Naive thymus-derived CD4-positive, alpha-beta T cell (primary cell): ENCODE measurements at regions not wholly inside any gene's neighbourhood (a gene's known extent, or its start where the extent isn't known, plus 50 kb on each side); places are given as distances from the start of the nearest gene placed in this dataset.

Experiments
- ATAC-seq: fragments of 150-1000 bp; cut with Tn5 transposase; 2 replicates; pipeline ENCODE4 v1.10.0; 2021; ENCODE audit warnings: mild to moderate bottlenecking, moderate library complexity
- CTCF ChIA-PET: fragments of 350-600 bp; sonication (Branson Sonifier 250); formaldehyde crosslinking; loops from one replicate; lab custom pipeline; 2021; ENCODE audit warnings: antibody characterized with exemption; lab: Charles Lee
- POLR2A ChIA-PET: fragments of 350-600 bp; sonication (Branson Sonifier 250); formaldehyde crosslinking; loops from one replicate; lab custom pipeline; 2021; ENCODE audit warnings: antibody characterized with exemption, inconsistent platforms; lab: Charles Lee
- DNase-seq, 9 donors: peaks; one replicate each; pipeline versions ENCODE4 v3.0.0 to v3.0.0-alpha.2; 2020 to 2022; ENCODE audit warnings: mixed read lengths in 1 of 9
- H3K27ac ChIP-seq: one replicate; pipeline ENCODE4 v1.7.0; 2013; ENCODE audit warnings: mild to moderate bottlenecking, low read depth, low read length, moderate library complexity
- H3K27me3 ChIP-seq, 2 donors: one replicate each; pipeline ENCODE4 v1.7.0; 2013; ENCODE audit warnings: low read length in 2 of 2, mild to moderate bottlenecking in 2 of 2, moderate library complexity in 2 of 2; ENCODE audit not compliant: control insufficient read depth in 2 of 2, insufficient read depth in 2 of 2
- H3K36me3 ChIP-seq, 3 experiments: 1 replicate in 2 of 3; 2 replicates in 1 of 3; pipeline ENCODE4 v1.7.0; 2013; ENCODE audit warnings: low read length in 3 of 3, mild to moderate bottlenecking in 3 of 3, moderate library complexity in 1 of 3; ENCODE audit not compliant: insufficient read depth in 3 of 3, control insufficient read depth in 2 of 3
- H3K4me1 ChIP-seq, 2 donors: one replicate each; pipeline ENCODE4 v1.7.0; 2013; ENCODE audit warnings: low read length in 2 of 2, mild to moderate bottlenecking in 2 of 2, moderate library complexity in 1 of 2; ENCODE audit not compliant: control insufficient read depth in 2 of 2, insufficient read depth in 2 of 2
- H3K4me3 ChIP-seq: 2 replicates; pipeline ENCODE4 v1.7.0; 2013; ENCODE audit warnings: mild to moderate bottlenecking, low read length
- H3K9me3 ChIP-seq, 3 experiments: 1 replicate in 2 of 3; 2 replicates in 1 of 3; pipeline ENCODE4 v1.7.0; 2013; ENCODE audit warnings: low read length in 3 of 3; ENCODE audit not compliant: control insufficient read depth in 2 of 3
- H3K27ac Mint-ChIP-seq, 9 donors: one replicate each; pipeline ENCODE4 v1.8.0; 2020 to 2022; ENCODE audit warnings: mixed read lengths in 9 of 9, mild to moderate bottlenecking in 8 of 9, moderate library complexity in 5 of 9, inconsistent platforms in 2 of 9
- H3K27me3 Mint-ChIP-seq, 5 donors: one replicate each; pipeline ENCODE4 v1.8.0; 2021 to 2022; ENCODE audit warnings: mixed read lengths in 5 of 5, mild to moderate bottlenecking in 1 of 5
- H3K36me3 Mint-ChIP-seq, 5 donors: one replicate each; pipeline ENCODE4 v1.8.0; 2020 to 2022; ENCODE audit warnings: mixed read lengths in 5 of 5, mild to moderate bottlenecking in 3 of 5, inconsistent platforms in 1 of 5
- H3K4me1 Mint-ChIP-seq, 7 donors: one replicate each; pipeline ENCODE4 v1.8.0; 2020 to 2022; ENCODE audit warnings: mixed read lengths in 7 of 7, mild to moderate bottlenecking in 3 of 7, inconsistent platforms in 1 of 7
- H3K4me3 Mint-ChIP-seq, 10 donors: one replicate each; pipeline ENCODE4 v1.8.0; 2020 to 2022; ENCODE audit warnings: mild to moderate bottlenecking in 10 of 10, mixed read lengths in 10 of 10, moderate library complexity in 6 of 10, inconsistent platforms in 2 of 10
- H3K9me3 Mint-ChIP-seq, 11 donors: one replicate each; pipeline ENCODE4 v1.8.0; 2020 to 2022; ENCODE audit warnings: mixed read lengths in 11 of 11, mild to moderate bottlenecking in 4 of 11, inconsistent platforms in 1 of 11, moderate library complexity in 1 of 11
- intact Hi-C, 2 donors: fragments of 100-400 bp; cut with micrococcal nuclease; formaldehyde crosslinking; loops; one replicate each; pipeline ENCODE4 v1.15.1; 2023

DNA sequence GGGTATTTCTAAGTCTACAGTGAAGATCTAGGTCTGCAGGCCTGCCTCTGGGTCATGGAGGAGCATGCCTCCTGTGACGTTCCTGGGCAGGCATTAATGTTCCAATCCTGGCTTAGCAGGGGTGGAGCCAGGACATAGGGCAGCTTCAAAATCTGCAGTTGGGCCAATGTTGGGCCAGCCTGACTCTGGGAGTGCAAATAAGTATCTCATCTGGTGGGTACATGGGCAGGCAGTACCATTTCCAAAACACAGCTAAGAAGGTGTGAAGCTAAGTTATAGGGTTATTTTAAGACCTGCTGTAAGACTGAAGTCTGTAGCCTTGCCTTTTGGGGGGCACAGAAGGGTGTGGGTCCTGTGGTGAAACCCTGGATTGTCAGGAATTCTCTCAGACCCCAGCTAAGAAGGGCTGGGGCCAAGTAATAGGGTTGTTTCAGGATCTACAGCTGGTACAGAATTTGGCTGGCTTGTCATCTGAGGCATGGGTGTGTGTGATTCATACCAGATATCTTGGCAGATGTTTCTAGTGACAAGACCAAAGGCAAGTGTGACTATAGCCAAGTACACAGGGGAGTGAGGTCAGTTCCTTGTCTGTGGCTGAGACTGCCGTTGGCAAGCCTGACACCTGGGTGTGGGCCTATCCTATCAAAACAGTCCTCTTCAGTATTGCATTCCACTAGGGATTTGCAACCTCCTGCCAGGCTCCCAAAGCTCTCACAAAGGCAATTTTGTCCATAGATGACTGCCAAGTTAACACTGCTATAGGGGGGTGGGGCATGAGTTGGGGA, 468.7 kb upstream of the B3GALT2 start:
- Histone ChIP-seq H3K4me3 (no peak overlapping the region), H3K4me1 (no peaks in the 10 kb centered on the region), H3K36me3 (no peaks in the 10 kb centered on the region), H3K9me3 (peaks cover 0 to 8% (median 0%) of the 10 kb centered on the region in 3 experiments), H3K27ac (no peak overlapping the region), H3K27me3 (no peaks in the 10 kb centered on the region)
- no peak overlapping the region for H3K4me3 Mint-ChIP-seq
- DNase-seq (no peak), ATAC-seq (no peak)
- H3K36me3 Mint-ChIP-seq: peaks cover 9 to 22% (median 13%) of the 10 kb centered on the region in 5 donors
- H3K27ac Mint-ChIP-seq: no peak overlapping the region
- no peaks in the 10 kb centered on the region for H3K27me3 Mint-ChIP-seq
- POLR2A ChIA-PET: interaction anchor here (0.5 to 1.0 kb wide), 2 partner anchors 27 to 176 kb away, joined by 3 read pairs; no protein-coding TSS in a partner anchor
- peaks cover 0 to 9% (median 0%) of the 10 kb centered on the region in 7 donors for H3K4me1 Mint-ChIP-seq
- H3K9me3 Mint-ChIP-seq: peaks cover 5 to 29% (median 20%) of the 10 kb centered on the region in 11 donors
- intact Hi-C loops: no loop called here
- CTCF ChIA-PET: no interaction called here

DNA sequence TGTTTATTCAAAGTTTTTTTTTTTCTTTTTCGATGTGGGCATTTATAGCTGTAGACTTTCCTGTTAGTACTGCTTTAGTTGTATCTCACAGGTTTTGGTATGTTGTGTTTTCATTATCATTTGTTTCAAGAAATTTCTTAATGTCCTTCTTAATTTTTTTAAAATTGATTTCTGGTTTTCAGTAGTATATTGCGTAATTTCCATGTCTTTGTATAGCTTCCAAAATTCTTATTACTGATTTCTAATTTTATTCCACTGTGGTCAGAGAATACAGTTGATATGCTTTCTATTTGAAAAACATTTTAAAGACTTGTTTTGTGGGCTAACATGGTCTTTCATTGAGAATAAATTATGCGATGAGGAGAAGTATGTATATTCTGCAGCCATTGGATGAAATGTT, 463.2 kb upstream of the B3GALT2 start:
- H3K27me3 Mint-ChIP-seq: no peaks in the 10 kb centered on the region
- peaks cover 0 to 6% (median 0%) of the 10 kb centered on the region in 7 donors for H3K4me1 Mint-ChIP-seq
- ATAC-seq: no peak
- H3K4me3 Mint-ChIP-seq: no peak overlapping the region
- H3K9me3 Mint-ChIP-seq: peaks cover 5 to 39% (median 18%) of the 10 kb centered on the region in 11 donors
- no peak overlapping the region for H3K27ac Mint-ChIP-seq
- CTCF ChIA-PET: no interaction called here
- Histone ChIP-seq H3K9me3 (peaks cover 0 to 3% (median 0%) of the 10 kb centered on the region in 3 experiments), H3K4me1 (no peaks in the 10 kb centered on the region), H3K4me3 (no peak overlapping the region), H3K27ac (no peak overlapping the region), H3K36me3 (no peaks in the 10 kb centered on the region), H3K27me3 (no peaks in the 10 kb centered on the region)
- POLR2A ChIA-PET: no interaction called here
- DNase-seq: no peak
- intact Hi-C loops: no loop called here
- peaks cover 9 to 21% (median 10%) of the 10 kb centered on the region in 5 donors for H3K36me3 Mint-ChIP-seq

DNA sequence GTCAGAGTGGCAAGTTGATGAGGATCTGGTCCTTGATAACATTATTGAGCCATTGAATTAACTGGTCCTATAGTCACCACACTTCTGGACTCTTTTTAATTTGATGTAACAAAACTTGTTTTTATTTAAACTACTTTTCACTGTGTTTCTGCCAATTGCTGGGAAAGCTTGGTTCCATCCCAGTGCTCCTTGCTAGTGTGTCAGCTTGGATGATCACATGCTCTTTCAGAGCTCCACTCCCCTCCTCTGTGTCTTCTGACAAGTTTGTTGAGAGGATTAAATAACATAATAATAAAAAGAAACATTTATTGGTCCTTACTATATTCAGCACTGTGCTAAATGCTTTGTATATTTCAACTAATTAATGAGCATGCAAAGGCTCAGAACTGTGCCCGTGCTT, 448.5 kb upstream of the B3GALT2 start:
- peak overlapping the region in 1 of 9 donors; percentile 45 for H3K27ac Mint-ChIP-seq
- H3K4me1 ChIP-seq: no peaks in the 10 kb centered on the region
- no peak overlapping the region for H3K4me3 ChIP-seq
- ChIA-PET POLR2A (no interaction called here), CTCF (no interaction called here)
- H3K27ac ChIP-seq: no peak overlapping the region
- no peak for DNase-seq
- H3K36me3 Mint-ChIP-seq: peaks cover 0 to 10% (median 0%) of the 10 kb centered on the region in 5 donors
- intact Hi-C loops: loop anchor here in 1 of 2 donors (5.0 kb wide), 1 partner anchor 228 kb away; no protein-coding TSS in a partner anchor
- H3K4me3 Mint-ChIP-seq: peak overlapping the region in 2 of 10 donors; percentile 10 to 16
- peaks cover 5 to 15% (median 10%) of the 10 kb centered on the region in 7 donors for H3K4me1 Mint-ChIP-seq
- no peak for ATAC-seq
- no peaks in the 10 kb centered on the region for H3K9me3 ChIP-seq
- H3K27me3 Mint-ChIP-seq: no peaks in the 10 kb centered on the region
- no peaks in the 10 kb centered on the region for H3K36me3 ChIP-seq
- H3K27me3 ChIP-seq: no peaks in the 10 kb centered on the region
- peaks cover 0 to 4% (median 0%) of the 10 kb centered on the region in 11 donors for H3K9me3 Mint-ChIP-seq

DNA sequence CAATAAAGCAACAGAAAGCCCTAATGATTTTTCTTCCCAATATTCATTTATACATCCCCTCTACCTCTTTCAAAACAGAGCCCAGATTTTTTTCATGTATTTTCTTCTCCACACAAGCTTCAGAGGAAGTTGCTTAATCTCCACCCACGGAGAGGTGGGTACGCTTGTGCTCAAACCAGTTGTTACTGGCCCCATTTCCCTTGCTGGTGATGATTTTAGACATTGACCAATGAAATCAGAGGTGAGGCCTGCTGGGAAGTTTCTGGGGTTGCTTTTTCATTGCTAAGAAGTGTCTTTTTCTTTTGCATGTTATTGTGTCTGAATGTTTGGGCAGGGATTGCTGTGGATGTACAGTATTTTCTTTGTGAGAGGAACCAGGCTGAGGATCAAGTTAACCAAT, 448.1 kb upstream of the B3GALT2 start:
- ATAC-seq (peak; percentile 54), DNase-seq (peak in 3 of 9 donors; percentile 5 to 18 (median 6))
- H3K36me3 Mint-ChIP-seq: peaks cover 0 to 12% (median 0%) of the 10 kb centered on the region in 5 donors
- Histone ChIP-seq H3K27me3 (no peaks in the 10 kb centered on the region), H3K4me1 (no peaks in the 10 kb centered on the region), H3K9me3 (no peaks in the 10 kb centered on the region), H3K36me3 (no peaks in the 10 kb centered on the region), H3K4me3 (no peak overlapping the region), H3K27ac (no peak overlapping the region)
- H3K4me3 Mint-ChIP-seq: peak overlapping the region in 4 of 10 donors; percentile 2 to 16 (median 10)
- POLR2A ChIA-PET: no interaction called here
- H3K27ac Mint-ChIP-seq: peak overlapping the region in 5 of 9 donors; percentile 10 to 56 (median 31)
- intact Hi-C loops: loop anchor here in 1 of 2 donors (5.0 kb wide), 1 partner anchor 227 kb away; no protein-coding TSS in a partner anchor
- CTCF ChIA-PET: no interaction called here
- H3K9me3 Mint-ChIP-seq: peaks cover 0 to 4% (median 0%) of the 10 kb centered on the region in 11 donors
- H3K4me1 Mint-ChIP-seq: peaks cover 5 to 15% (median 10%) of the 10 kb centered on the region in 7 donors
- H3K27me3 Mint-ChIP-seq: peaks cover 0 to 3% (median 0%) of the 10 kb centered on the region in 5 donors

DNA sequence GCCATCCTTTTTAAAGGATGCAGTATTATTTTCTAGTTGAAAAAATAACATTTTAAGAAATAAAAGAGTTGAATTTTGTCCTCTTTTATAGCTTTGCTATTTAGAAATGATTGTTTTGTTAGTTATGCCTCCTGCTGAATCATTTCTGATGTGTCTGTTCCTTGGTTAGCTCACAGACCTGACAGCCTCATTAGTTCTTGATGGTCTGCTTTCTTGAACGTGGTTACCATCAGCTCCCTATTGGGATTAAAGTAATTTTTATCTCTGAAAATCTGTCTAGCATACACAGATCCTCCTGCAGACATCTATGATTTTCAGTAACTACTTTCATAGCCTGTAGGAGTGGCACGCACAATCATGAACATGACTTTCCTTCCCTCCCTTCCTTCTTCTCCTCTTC, 447.6 kb upstream of the B3GALT2 start:
- POLR2A ChIA-PET: no interaction called here
- Mint-ChIP-seq H3K27ac (peak overlapping the region in 4 of 9 donors; percentile 10 to 56 (median 21)), H3K4me1 (peaks cover 5 to 16% (median 10%) of the 10 kb centered on the region in 7 donors), H3K27me3 (peaks cover 0 to 6% (median 0%) of the 10 kb centered on the region in 5 donors), H3K36me3 (peaks cover 0 to 15% (median 0%) of the 10 kb centered on the region in 5 donors), H3K4me3 (peak overlapping the region in 2 of 10 donors; percentile 10 to 16), H3K9me3 (peaks cover 0 to 4% (median 0%) of the 10 kb centered on the region in 11 donors)
- no peak for ATAC-seq
- CTCF ChIA-PET: no interaction called here
- Histone ChIP-seq H3K27me3 (no peaks in the 10 kb centered on the region), H3K4me1 (no peaks in the 10 kb centered on the region), H3K27ac (no peak overlapping the region), H3K4me3 (no peak overlapping the region), H3K36me3 (no peaks in the 10 kb centered on the region), H3K9me3 (no peaks in the 10 kb centered on the region)
- intact Hi-C loops: loop anchor here in 1 of 2 donors (5.0 kb wide), 1 partner anchor 227 kb away; no protein-coding TSS in a partner anchor
- no peak for DNase-seq

DNA sequence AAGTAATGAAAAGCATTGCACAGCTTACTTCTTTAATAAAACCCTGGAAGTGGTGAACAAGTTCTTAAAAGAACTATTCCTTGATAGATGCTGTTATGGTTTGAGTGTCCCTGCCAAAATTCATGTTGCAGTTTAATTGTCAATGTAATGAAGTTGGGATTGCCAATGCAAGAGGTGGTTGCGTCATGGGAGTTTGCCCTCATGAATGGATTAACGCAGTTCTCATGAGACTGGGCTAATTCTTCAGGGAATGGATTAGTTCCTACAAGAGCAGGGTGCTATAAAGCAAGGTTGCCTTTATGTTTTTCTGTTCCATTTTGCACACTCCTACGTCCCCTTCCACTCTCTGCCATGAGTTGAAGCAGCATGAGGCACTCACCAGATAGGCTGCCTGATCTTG, 446.7 kb upstream of the B3GALT2 start:
- intact Hi-C loops: loop anchor here in 1 of 2 donors (5.0 kb wide), 1 partner anchor 226 kb away; no protein-coding TSS in a partner anchor
- H3K4me3 Mint-ChIP-seq: no peak overlapping the region
- peaks cover 0 to 7% (median 0%) of the 10 kb centered on the region in 5 donors for H3K27me3 Mint-ChIP-seq
- no peak for DNase-seq
- ChIA-PET CTCF (no interaction called here), POLR2A (interaction anchor here (0.7 kb wide), 1 partner anchor 17 kb away, joined by 3 read pairs; no protein-coding TSS in a partner anchor)
- peak overlapping the region in 1 of 9 donors; percentile 48 for H3K27ac Mint-ChIP-seq
- H3K36me3 Mint-ChIP-seq: peaks cover 0 to 15% (median 0%) of the 10 kb centered on the region in 5 donors
- H3K4me1 Mint-ChIP-seq: peaks cover 5 to 17% (median 10%) of the 10 kb centered on the region in 7 donors
- no peaks in the 10 kb centered on the region for H3K36me3 ChIP-seq
- no peaks in the 10 kb centered on the region for H3K4me1 ChIP-seq
- no peak overlapping the region for H3K4me3 ChIP-seq
- no peak overlapping the region for H3K27ac ChIP-seq
- H3K9me3 Mint-ChIP-seq: peaks cover 0 to 3% (median 0%) of the 10 kb centered on the region in 11 donors
- no peaks in the 10 kb centered on the region for H3K9me3 ChIP-seq
- ATAC-seq: no peak
- no peaks in the 10 kb centered on the region for H3K27me3 ChIP-seq
